HG03025 (cell line): ENCODE measurements at regions not wholly inside any gene's neighbourhood (a gene's known extent, or its start where the extent isn't known, plus 50 kb on each side); places are given as distances from the start of the nearest gene placed in this dataset.
A peak's percentile ranks its signal among the peaks of the same experiment; 100 is the strongest.

Experiments used
- ATAC-seq: cut with Tn5 transposase; IDR thresholded peaks from one replicate; pipeline ENCODE4 v1.9.1; 2021; ENCODE audit warnings: mild to moderate bottlenecking, moderate library complexity; ENCODE audit not compliant: unreplicated experiment, low FRiP score

DNA sequence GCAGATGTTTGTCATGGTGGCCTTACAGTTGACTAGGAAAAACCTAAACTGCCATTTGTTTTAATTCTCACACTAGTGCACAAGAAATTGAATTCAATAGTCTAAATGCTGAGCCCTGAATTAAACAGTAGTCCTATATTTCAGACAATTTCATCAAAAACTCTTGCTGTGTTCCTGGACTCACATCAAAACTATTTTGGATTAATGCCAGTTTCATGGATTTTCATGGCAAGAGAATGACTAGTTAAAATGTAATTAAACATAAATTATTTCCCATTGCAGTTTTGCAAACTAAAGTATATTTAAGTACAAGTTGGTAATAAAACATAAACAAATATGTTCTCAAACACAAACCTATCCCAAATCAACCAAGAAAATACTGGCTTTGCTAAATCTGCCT lies 468.0 kb upstream of the PRICKLE1 start:
- ATAC-seq: no peak

- no peak for ATAC-seq
These were observed 464.5 kb upstream of the PRICKLE1 start for GRCh38 chr12:43054085-43054484.

GRCh38 chr12:43052441-43052840 lies 462.9 kb upstream of the PRICKLE1 start:
- no peak for ATAC-seq

DNA sequence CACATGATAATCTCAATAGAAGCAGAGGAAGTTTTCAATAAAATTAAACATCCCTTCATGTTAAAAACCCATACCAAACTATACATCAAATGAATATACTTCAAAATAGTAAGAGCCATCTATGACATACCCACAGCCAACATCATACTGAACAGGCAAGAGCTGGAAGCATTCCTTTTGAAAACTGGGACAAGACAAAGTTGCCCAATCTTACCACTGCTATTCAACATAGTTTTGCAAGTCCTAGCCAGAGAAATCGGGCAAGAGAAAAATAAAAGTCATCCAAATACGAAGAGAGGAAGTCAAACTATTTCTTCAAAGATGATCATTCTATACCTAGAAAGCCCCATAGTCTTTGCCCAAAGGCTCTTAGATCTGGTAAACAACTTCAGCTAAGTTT lies 454.7 kb upstream of the PRICKLE1 start:
- ATAC-seq: no peak

DNA sequence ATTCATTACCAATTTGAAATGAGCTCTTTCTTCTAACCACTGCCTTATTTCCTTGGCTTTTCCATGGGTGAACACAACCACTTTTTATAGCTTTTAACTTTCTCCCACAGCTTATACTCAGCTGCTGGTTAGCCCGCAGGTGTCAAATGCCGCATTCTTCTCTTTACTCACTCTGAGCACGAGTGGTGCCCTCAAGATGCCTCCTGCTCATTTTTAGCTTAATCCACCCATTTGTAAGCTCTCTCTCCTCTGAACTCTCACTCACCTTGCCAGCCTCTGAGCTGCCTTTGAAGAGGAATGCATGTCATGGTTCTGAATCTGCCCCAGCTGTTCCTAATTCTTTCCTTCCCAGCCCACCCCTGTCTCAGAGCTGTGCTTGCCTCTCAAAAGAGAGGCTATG lies 449.4 kb upstream of the PRICKLE1 start:
- no peak for ATAC-seq

GRCh38 chr12:43029971-43030370 lies 440.4 kb upstream of the PRICKLE1 start:
- ATAC-seq: no peak

GRCh38 chr12:43028826-43029225 lies 439.3 kb upstream of the PRICKLE1 start:
- no peak for ATAC-seq

GRCh38 chr12:43022838-43023237 lies 433.3 kb upstream of the PRICKLE1 start:
- ATAC-seq: no peak

- ATAC-seq: no peak
These were observed 425.7 kb upstream of the PRICKLE1 start for GRCh38 chr12:43015090-43015737.

GRCh38 chr12:43011383-43011926 lies 421.9 kb upstream of the PRICKLE1 start:
- ATAC-seq: peak; percentile 83

DNA sequence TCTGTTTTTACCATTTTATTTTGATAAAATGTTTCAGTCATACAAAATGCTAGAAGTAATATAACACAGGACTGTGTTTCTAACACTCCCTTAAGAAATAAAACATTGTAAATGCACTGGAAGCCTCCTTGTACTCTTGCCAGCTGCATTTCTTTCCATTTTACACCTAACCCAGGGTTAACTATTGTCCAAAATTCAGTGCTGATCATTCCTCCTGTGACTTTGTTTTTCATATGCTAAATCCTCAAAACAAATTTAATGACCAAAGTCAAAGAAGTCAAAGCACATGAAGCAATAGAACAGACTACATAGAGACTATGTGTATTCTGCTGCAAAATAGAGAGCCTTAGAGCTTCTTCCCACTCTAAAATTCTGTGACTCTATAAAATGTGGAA lies 420.3 kb upstream of the PRICKLE1 start:
- ATAC-seq: no peak

DNA sequence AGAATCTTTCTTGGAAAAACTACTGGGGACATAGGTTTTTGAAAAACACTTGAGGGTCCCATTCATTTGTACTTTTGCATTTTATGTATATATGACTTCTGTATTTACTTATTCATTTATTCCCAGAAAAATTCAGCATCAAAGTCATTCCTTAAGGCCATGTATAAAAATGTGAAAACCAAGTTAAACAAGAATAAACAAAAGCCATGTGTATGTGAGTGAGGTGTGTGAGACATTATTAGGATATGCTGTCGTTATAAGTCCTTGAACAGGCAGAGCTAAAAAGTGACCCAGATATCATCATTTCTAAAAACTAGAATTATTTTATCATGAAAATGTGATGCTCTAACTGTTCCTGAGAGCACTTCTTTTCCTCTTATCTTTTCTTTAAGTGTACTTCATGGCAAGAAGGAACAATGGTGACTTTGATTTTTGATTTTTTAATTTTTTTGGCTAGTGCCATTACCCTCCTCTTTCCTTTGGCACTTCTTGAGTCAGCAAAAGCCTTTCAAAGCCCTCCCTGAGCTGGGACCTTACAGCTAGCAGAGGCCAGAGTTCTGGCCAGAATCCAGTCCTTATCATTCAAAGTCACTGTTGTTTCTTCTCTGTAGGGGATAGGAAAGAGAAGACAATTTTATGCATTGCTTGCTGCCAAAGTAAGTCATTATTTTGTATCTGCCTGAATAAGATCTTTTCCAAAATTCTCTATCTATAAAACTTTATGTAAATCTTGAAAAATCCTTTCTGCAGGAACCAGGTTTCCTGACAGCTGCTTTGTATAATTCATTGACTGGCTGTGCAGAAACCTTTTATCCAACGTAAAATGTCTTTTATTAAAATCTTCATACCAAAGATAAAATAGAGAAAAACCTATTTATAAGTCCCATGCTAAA lies 419.7 kb upstream of the PRICKLE1 start:
- no peak for ATAC-seq

GRCh38 chr12:43004908-43005307 lies 415.4 kb upstream of the PRICKLE1 start:
- no peak for ATAC-seq

DNA sequence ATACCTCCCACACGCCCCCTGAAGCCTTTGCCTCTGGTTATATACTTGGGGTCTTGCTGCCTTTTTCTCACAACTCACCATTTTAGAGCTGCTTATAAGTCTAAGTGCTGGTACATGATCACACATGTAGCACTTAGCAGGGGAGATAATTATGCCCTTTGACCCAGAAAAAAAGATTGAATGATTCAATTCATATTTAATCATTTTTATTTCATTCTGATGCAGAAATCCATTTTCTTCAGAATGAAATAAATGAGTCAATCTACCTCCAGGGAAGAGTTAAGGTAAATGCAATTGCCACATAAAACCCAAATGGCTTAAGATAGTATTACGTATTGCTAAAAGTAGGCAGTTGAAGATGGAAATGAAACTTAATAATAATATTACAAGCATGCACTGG lies 414.6 kb upstream of the PRICKLE1 start:
- no peak for ATAC-seq

DNA sequence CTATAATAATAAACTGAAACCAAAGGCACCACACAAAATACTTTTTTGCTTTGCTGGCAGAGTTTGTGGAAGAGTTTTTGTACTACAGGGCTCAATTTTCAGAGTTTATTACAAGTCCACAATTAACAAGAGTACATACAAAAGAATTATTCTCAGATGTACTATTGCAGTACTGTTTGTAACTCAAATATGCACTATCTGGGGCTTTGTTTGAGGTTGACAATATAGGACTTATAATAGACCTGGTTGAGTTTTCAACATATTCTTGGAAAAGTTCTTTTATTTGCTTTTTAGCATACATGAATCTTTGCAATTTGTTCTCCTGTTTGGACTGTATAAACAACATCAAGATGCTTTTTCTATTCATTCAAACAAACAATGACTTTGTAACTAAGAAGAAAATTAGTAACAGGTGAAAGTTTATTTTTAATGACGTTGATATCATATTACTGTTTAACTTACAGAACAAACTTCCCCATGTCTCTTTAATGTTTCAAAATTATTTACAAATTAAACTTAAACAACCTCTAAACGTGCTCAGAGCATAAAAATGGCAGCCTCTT lies 407.4 kb upstream of the PRICKLE1 start:
- no peak for ATAC-seq

DNA sequence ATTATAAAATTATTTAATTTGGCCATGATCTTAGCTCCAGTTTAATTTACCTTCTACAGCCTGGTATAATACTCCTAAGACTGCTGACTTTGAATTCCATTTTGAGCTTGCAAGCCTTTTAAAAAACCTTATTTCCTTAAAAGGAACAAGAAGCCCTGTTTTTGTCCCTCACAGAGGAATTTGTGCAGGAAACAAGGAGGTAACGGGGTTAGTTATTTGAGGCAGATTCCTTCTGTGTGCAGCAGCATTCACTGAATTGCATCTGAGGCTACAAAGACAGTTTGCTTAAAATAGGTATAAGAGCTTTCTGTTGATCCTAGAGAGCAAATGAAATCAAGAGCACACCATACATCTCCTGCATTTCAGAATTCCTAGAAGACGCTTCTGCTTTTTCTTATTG lies 403.3 kb upstream of the PRICKLE1 start:
- ATAC-seq: no peak

DNA sequence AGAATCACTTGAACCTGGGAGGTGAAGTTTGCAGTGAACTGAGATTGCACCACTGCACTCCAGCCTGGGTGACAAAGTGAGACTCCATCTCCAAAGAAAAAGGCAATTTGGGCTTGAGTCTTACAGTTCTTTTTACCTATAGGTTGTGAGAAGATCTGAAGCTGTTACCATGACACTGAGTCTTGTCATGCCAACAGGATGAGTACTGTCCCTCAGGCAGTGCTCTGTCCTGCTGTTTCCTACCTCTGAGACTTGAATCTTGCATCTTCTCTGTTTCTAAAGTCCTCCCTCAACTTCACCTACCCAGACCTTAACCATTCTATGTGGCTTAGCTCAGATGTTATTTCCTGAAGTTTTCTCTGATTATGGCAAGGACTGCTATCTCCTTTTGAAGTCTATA lies 400.8 kb upstream of the PRICKLE1 start:
- ATAC-seq: no peak

DNA sequence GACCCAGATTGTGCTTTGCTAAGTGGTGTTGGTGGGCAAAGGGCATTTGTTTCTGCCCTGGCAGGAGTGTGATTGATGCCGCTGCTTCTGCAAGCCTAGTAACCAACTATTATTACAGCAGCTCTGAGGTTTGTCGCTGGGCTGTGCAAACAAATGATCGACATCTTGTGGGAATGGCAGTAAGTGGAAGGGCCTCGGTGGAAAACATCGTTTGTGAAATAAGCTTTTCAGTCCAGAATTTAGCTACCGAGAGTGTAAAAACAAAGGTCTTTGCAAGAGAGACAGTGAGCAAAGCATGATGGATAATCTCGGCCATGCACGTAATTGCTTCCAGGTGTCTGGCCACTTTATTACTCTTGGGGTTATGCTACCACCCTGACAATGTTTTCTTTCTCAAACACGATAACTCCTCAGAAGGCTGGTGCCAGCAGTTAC lies 397.7 kb upstream of the PRICKLE1 start:
- no peak for ATAC-seq

- no peak for ATAC-seq
These were observed 396.0 kb upstream of the PRICKLE1 start for GRCh38 chr12:42985506-42985905.

DNA sequence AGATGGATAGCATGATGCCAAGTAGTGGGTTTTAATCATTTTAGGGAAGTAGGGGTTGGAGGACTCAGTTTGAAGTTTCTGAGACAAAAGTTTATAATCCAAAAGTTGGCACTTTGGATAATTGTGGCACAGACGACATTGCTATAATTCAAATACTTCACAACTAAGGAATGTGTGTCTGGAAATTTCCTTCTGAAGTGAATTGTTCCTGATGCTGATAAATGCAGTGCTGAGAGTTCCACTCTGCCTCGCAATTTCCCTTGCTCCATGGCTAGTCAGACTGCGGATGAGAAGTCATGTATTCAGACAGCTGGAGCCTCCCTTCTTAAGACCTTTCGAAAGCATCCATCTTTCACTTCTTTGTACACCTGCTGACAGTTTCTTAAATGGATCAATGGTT lies 393.3 kb upstream of the PRICKLE1 start:
- ATAC-seq: no peak

GRCh38 chr12:42981379-42981778 lies 391.8 kb upstream of the PRICKLE1 start:
- no peak for ATAC-seq
